Stomach smooth muscle (tissue), 2 donors: ENCODE measurements at regions not wholly inside any gene's neighbourhood (a gene's known extent, or its start where the extent isn't known, plus 50 kb on each side); places are given as distances from the start of the nearest gene placed in this dataset.

Source experiments
- H3K27ac ChIP-seq: one replicate; pipeline ENCODE4 v1.7.0; 2013; ENCODE audit warnings: mild to moderate bottlenecking, low read length, inconsistent platforms
- H3K27me3 ChIP-seq, 2 donors: one replicate each; pipeline ENCODE4 v1.7.0; 2013; ENCODE audit warnings: low read length in 2 of 2; ENCODE audit not compliant: insufficient read depth in 2 of 2, control insufficient read depth in 1 of 2
- H3K36me3 ChIP-seq, 2 donors: one replicate each; pipeline ENCODE4 v1.7.0; 2013; ENCODE audit warnings: low read length in 2 of 2; ENCODE audit not compliant: control insufficient read depth in 2 of 2, insufficient read depth in 2 of 2
- H3K4me1 ChIP-seq: one replicate; pipeline ENCODE4 v1.7.0; 2013; ENCODE audit warnings: low read length; ENCODE audit not compliant: control insufficient read depth, insufficient read depth
- H3K4me3 ChIP-seq, 2 donors: one replicate each; pipeline ENCODE4 v1.7.0; 2013; ENCODE audit warnings: low read length in 2 of 2
- H3K9ac ChIP-seq, 2 donors: one replicate each; pipeline ENCODE4 v1.7.0; 2013; ENCODE audit warnings: low read length in 2 of 2, mild to moderate bottlenecking in 1 of 2
- H3K9me3 ChIP-seq, 2 donors: one replicate each; pipeline ENCODE4 v1.7.0; 2013; ENCODE audit warnings: low read length in 2 of 2; ENCODE audit not compliant: control insufficient read depth in 2 of 2
- donor health status: healthy.
- donor health status: Pancreatic carcinoma.

GRCh38 chr15:36208868-36209582, 370.4 kb upstream of the CDIN1 start:
- Histone ChIP-seq H3K4me1 (no peaks in the 10 kb centered on the region), H3K27ac (no peak overlapping the region), H3K36me3 (no peaks in the 10 kb centered on the region)

DNA sequence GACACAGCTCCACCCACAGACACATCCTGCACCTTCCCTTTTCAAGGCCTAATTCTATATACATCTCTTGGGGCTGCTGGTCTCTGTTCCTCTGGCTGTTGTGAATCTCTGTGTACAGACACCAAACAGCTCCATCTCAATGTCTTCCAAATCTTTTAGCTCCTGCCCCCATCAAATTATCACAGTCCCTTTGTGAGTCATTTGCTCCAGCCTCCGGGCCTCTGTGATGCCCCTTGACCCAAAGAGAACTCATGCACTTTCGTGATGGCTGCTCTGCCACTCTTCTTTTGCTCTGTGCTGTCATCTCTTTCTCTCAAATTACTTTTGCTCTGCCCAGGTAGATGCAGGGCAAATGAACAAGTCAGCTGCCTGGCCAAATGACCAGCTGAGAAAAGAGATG, 369.0 kb upstream of the CDIN1 start:
- Histone ChIP-seq H3K36me3 (no peaks in the 10 kb centered on the region), H3K27me3 (no peaks in the 10 kb centered on the region), H3K9ac (no peak overlapping the region), H3K27ac (no peak overlapping the region), H3K9me3 (no peaks in the 10 kb centered on the region), H3K4me1 (no peaks in the 10 kb centered on the region), H3K4me3 (no peak overlapping the region)

More at GRCh38 chr15:36208868-36209582, 370.4 kb upstream of the CDIN1 start:
- no peaks in the 10 kb centered on the region for H3K27me3 ChIP-seq
- H3K4me3 ChIP-seq, result no peak overlapping the region
- H3K9ac ChIP-seq, result no peak overlapping the region
- H3K9me3 ChIP-seq, result no peaks in the 10 kb centered on the region

GRCh38 chr15:36218322-36218721, 361.1 kb upstream of the CDIN1 start:
- no peaks in the 10 kb centered on the region for H3K9me3 ChIP-seq
- no peaks in the 10 kb centered on the region for H3K36me3 ChIP-seq
- H3K4me1 ChIP-seq, result no peaks in the 10 kb centered on the region
- no peak overlapping the region for H3K4me3 ChIP-seq
- no peak overlapping the region for H3K27ac ChIP-seq
- no peaks in the 10 kb centered on the region for H3K27me3 ChIP-seq
- no peak overlapping the region for H3K9ac ChIP-seq

- Histone ChIP-seq H3K27ac (no peak overlapping the region), H3K27me3 (no peaks in the 10 kb centered on the region), H3K4me3 (no peak overlapping the region), H3K36me3 (no peaks in the 10 kb centered on the region), H3K9ac (no peak overlapping the region), H3K9me3 (no peaks in the 10 kb centered on the region), H3K4me1 (no peaks in the 10 kb centered on the region)
Measured at GRCh38 chr15:36218991-36219390, 360.4 kb upstream of the CDIN1 start.

- Histone ChIP-seq H3K36me3 (no peaks in the 10 kb centered on the region), H3K4me1 (no peaks in the 10 kb centered on the region), H3K27me3 (no peaks in the 10 kb centered on the region), H3K4me3 (no peak overlapping the region), H3K9ac (no peak overlapping the region), H3K9me3 (no peaks in the 10 kb centered on the region), H3K27ac (no peak overlapping the region)
Measured at GRCh38 chr15:36221992-36222391, 357.4 kb upstream of the CDIN1 start.

DNA sequence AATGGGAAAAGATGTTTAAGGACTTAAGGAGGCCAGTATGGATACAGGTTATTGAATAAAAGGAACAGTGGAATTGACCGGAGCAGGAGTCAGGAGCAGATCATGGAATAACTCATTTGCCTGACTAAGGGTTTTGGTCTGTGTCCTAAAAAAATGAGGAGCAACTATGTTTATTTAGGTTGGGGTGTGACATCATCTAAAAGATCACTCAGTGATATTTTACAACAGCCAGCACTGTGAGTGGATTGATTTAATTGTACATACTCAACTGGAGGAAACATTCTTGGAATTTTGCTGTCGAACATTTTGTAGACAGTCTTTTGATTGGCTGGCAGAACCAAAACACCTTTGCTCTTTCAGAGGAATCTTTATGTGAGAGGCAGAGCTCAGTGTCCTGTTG, 348.6 kb upstream of the CDIN1 start:
- Histone ChIP-seq H3K4me3 (no peak overlapping the region), H3K9me3 (no peaks in the 10 kb centered on the region), H3K27me3 (no peaks in the 10 kb centered on the region), H3K36me3 (no peaks in the 10 kb centered on the region), H3K4me1 (no peaks in the 10 kb centered on the region), H3K9ac (no peak overlapping the region), H3K27ac (no peak overlapping the region)

GRCh38 chr15:36232491-36232890, 346.9 kb upstream of the CDIN1 start:
- Histone ChIP-seq H3K27ac (no peak overlapping the region), H3K9ac (no peak overlapping the region), H3K27me3 (no peaks in the 10 kb centered on the region), H3K4me3 (no peak overlapping the region), H3K9me3 (no peaks in the 10 kb centered on the region), H3K36me3 (no peaks in the 10 kb centered on the region), H3K4me1 (no peaks in the 10 kb centered on the region)

GRCh38 chr15:36234743-36235142, 344.7 kb upstream of the CDIN1 start:
- Histone ChIP-seq H3K9ac (no peak overlapping the region), H3K4me1 (no peaks in the 10 kb centered on the region), H3K27ac (no peak overlapping the region), H3K36me3 (no peaks in the 10 kb centered on the region), H3K4me3 (no peak overlapping the region), H3K9me3 (no peaks in the 10 kb centered on the region), H3K27me3 (no peaks in the 10 kb centered on the region)

GRCh38 chr15:36235173-36235572, 344.3 kb upstream of the CDIN1 start:
- Histone ChIP-seq H3K27ac (no peak overlapping the region), H3K9me3 (no peaks in the 10 kb centered on the region), H3K9ac (no peak overlapping the region), H3K36me3 (no peaks in the 10 kb centered on the region), H3K4me3 (no peak overlapping the region), H3K27me3 (no peaks in the 10 kb centered on the region), H3K4me1 (no peaks in the 10 kb centered on the region)

DNA sequence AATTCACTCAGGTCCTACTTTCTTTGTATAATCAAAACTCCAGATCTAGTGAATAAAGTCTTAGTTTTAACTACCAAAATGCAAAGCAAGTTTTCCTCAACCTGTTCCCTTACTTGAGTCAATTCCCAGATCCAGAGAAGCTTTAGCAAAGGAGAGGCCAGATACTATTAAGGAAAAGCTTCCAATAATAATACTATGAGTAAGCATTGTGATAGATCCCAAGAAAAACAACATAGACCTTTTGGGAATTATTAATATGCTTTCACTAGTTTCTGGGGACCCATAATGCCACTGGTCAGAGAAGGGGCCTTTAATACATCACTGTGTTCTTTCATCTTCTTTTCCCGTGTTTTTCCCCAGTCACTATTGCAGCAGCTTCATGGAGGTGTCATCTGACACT, 339.9 kb upstream of the CDIN1 start:
- no peak overlapping the region for H3K27ac ChIP-seq
- H3K9ac ChIP-seq, result no peak overlapping the region
- H3K4me1 ChIP-seq, result no peaks in the 10 kb centered on the region
- H3K36me3 ChIP-seq, result no peaks in the 10 kb centered on the region
- H3K27me3 ChIP-seq, result no peaks in the 10 kb centered on the region
- H3K9me3 ChIP-seq, result no peaks in the 10 kb centered on the region
- no peak overlapping the region for H3K4me3 ChIP-seq

DNA sequence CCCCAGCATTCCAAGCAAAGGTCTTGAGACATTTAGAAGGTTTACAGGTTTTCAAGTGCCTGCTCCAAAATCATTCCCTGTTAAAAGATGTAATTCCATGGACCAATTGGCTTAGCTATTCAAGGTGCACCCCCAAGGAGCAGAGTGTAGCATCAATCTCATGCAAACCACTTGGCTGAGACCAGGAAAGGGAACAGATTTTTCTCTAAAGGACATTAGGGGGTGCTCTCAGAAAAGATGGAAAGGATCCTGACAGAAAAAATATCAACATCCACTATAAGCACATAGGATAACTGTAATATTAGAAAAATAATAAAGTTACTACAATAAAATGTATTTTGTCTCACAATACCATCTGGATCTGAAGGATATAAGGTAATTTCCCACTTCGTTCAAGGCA, 328.0 kb upstream of the CDIN1 start:
- no peaks in the 10 kb centered on the region for H3K4me1 ChIP-seq
- H3K9ac ChIP-seq, result no peak overlapping the region
- H3K4me3 ChIP-seq, result no peak overlapping the region
- H3K36me3 ChIP-seq, result no peaks in the 10 kb centered on the region
- H3K27me3 ChIP-seq, result no peaks in the 10 kb centered on the region
- H3K27ac ChIP-seq, result no peak overlapping the region
- H3K9me3 ChIP-seq, result no peaks in the 10 kb centered on the region
